ENCODE measurements at regions not wholly inside any gene's neighbourhood (a gene's known extent, or its start where the extent isn't known, plus 50 kb on each side); places are given as distances from the start of the nearest gene placed in this dataset.

DNA sequence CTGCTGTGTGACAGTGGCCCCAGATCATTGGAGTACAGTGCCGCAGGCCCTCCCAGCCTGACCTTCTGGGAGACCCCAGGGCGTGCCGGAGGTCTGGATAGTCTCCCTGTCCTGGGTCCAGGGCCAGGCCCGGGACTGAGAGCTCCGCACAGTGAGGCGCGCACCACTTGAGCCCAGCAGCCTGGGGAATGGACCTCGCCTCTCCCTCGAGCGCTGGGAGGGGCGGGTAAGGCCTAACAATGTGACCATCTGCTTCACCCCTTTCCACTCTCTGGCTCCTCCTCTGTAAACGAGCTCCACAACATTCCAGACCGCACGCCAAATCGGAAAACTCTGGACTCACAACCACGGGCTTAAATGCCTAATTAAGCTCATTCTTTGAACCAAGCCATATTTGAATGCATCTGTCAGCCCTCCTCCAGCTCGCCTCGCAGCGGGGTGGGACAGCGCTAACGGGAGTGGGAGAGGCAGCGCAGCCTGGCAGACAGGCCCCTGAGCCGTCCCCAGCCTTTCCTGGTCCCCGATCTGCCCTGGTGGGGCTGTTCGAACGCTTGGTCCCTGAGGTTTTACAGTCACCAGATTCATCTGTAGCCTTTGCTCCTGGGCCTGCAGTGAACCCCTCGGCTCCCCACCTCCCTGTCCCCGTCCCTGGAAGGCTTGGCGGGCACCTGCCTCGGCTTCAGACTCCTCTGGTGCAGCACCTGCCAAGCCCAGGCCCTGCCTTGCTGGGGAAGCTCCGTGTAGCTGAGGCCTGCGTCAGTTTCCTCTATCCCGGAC lies 120.7 kb upstream of the VSTM2B start:
- Histone ChIP-seq H3K18ac (ENCODE audit: extremely low read depth, low read length) (no peak overlapping the region; the same call in none of the 2 replicates), H3K9ac (replicated peaks in 1 of 4; ENCODE audit: extremely low read depth in 1 of 4, low read depth in 3 of 4, low read length in 3 of 4) (no peak overlapping the region; a peak in 1 of 7 replicates), H3K4me1 (replicated peaks in 1 of 4; ENCODE audit: control insufficient read depth in 3 of 4, insufficient read depth in 4 of 4, low read length in 3 of 4) (peaks cover 0 to 14% (median 6%) of the 10 kb centered on the region in 4 experiments; a peak in 5 of 7 replicates), H3K14ac (ENCODE audit: insufficient read length) (no peak overlapping the region), H2BK12ac (ENCODE audit: low read depth, low read length) (peak overlapping the region; percentile 63; the same call in 1 of the 2 replicates), H3K9me3 (ENCODE audit: insufficient read depth in 2 of 2, low read depth in 1 of 2, low read length in 1 of 2) (no peaks in the 10 kb centered on the region), H3K79me1 (ENCODE audit: low read depth, low read length) (no peaks in the 10 kb centered on the region), H3K36me3 (ENCODE audit: control insufficient read depth in 2 of 4, insufficient read depth in 4 of 4, low read length in 3 of 4) (no peaks in the 10 kb centered on the region), H4K91ac (replicated peaks; ENCODE audit: insufficient read length, low read length) (no peak overlapping the region), H4K20me1 (replicated peaks in 1 of 2; ENCODE audit: control insufficient read depth in 1 of 2, insufficient read depth in 2 of 2, low read length in 2 of 2) (no peaks in the 10 kb centered on the region), H3K56ac (replicated peaks; ENCODE audit: insufficient read length, low read depth, low read length) (no peak overlapping the region), H4K8ac (ENCODE audit: extremely low read depth, insufficient read depth, low read length) (peak overlapping the region; percentile 36; the same call in 1 of the 2 replicates), H3K4ac (replicated peaks; ENCODE audit: insufficient read length, low read depth, low read length) (no peak overlapping the region), H2BK15ac (ENCODE audit: low read length) (no peak overlapping the region), H2BK5ac (ENCODE audit: low read depth, low read length) (no peak overlapping the region), H3K23ac (ENCODE audit: insufficient read length) (no peak overlapping the region), H2BK20ac (ENCODE audit: low read length) (0 out of 2 replicates have a peak overlapping the region, but pooled peaks have one; percentile 43), H2BK120ac (replicated peaks; ENCODE audit: low read depth, low read length) (no peak overlapping the region), H3K27ac (ENCODE audit: low read depth, low read length) (no peak overlapping the region), H3K79me2 (ENCODE audit: control insufficient read depth in 1 of 2, insufficient read depth in 2 of 2, low read length in 2 of 2) (no peaks in the 10 kb centered on the region), H3K4me2 (ENCODE audit: insufficient read depth in 1 of 2, low read depth in 2 of 2, low read length in 2 of 2) (peak overlapping the region; percentile 66 to 75), H3K23me2 (ENCODE audit: low read depth, low read length) (peaks cover 4% of the 10 kb centered on the region; the same call in 1 of the 2 replicates), H2AFZ (ENCODE audit: low read length) (peak overlapping the region; percentile 89; the same call in 1 of the 2 replicates), H2AK5ac (ENCODE audit: low read depth, low read length) (no peak overlapping the region), H3K27me3 (replicated peaks in 1 of 4; ENCODE audit: control insufficient read depth in 3 of 4, extremely low read depth in 1 of 4, insufficient read depth in 3 of 4, low read length in 3 of 4) (peaks cover 0 to 5% (median 3%) of the 10 kb centered on the region in 4 experiments; a peak in 4 of 7 replicates), H4K5ac (ENCODE audit: insufficient read length, low read depth, low read length) (no peak overlapping the region), H3K4me3 (ENCODE audit: extremely low read depth in 1 of 4, insufficient read depth in 2 of 4, low read depth in 3 of 4, low read length in 4 of 4) (peak overlapping the region in 1 of 4 experiments; percentile 39; a peak in 5 of 8 replicates)
- POLR2A ChIA-PET (ENCODE audit: partially characterized antibody) = no interaction called here
- 43% methylated on average over 26 of the region's 33 CpGs; no CpG with 5 or more reads in 1 of the 2 experiments for WGBS, 2 experiments (ENCODE audit: extremely low coverage in 1 of 2, insufficient coverage in 1 of 2, insufficient read length in 1 of 2, insufficient replicate concordance in 2 of 2, low coverage in 1 of 2, low lambda C conversion rate in 2 of 2, missing lambda C conversion rate in 1 of 2)
- CTCF ChIA-PET (ENCODE audit: partially characterized antibody) = interaction anchor here (0.5 to 3.0 kb wide), 6 partner anchors 11 to 117 kb away, joined by 3 to 14 read pairs (median 3); no protein-coding TSS in a partner anchor
- DNase-seq (ENCODE audit: low read depth in 1 of 2, low spot score in 2 of 2) = peak; percentile 38 to 67
- FAIRE-seq = no peak
- TF ChIP-seq FOSL1 (IDR thresholded peaks at IDR 0.05; ENCODE audit: insufficient read depth, low read depth, low read length) = no peak
- TF ChIP-seq, protein P1, sequence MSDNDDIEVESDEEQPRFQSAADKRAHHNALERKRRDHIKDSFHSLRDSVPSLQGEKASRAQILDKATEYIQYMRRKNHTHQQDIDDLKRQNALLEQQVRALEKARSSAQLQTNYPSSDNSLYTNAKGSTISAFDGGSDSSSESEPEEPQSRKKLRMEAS (IDR thresholded peaks at IDR 0.05) = peak; percentile 68; the same call in 1 of the 2 replicates
- TF ChIP-seq BCL11A (IDR thresholded peaks at IDR 0.05; ENCODE audit: low read depth in 2 of 2, low read length in 2 of 2) = no peak
- TF ChIP-seq SRF (IDR thresholded peaks at IDR 0.05; ENCODE audit: low read depth, low read length) = no peak
- TF ChIP-seq KDM5A (IDR thresholded peaks at IDR 0.05; ENCODE audit: low read length) = no peak
